CD4-positive, alpha-beta T cell treated with Interleukin-6 at 100 ng/mL for 8 hours (primary cell): ENCODE measurements at regions not wholly inside any gene's neighbourhood (a gene's known extent, or its start where the extent isn't known, plus 50 kb on each side); places are given as distances from the start of the nearest gene placed in this dataset.

Experiments
- DNase-seq: peaks from one replicate; pipeline ENCODE4 v3.0.0-alpha.2; 2020; ENCODE audit warnings: mixed read lengths, low spot score

DNA sequence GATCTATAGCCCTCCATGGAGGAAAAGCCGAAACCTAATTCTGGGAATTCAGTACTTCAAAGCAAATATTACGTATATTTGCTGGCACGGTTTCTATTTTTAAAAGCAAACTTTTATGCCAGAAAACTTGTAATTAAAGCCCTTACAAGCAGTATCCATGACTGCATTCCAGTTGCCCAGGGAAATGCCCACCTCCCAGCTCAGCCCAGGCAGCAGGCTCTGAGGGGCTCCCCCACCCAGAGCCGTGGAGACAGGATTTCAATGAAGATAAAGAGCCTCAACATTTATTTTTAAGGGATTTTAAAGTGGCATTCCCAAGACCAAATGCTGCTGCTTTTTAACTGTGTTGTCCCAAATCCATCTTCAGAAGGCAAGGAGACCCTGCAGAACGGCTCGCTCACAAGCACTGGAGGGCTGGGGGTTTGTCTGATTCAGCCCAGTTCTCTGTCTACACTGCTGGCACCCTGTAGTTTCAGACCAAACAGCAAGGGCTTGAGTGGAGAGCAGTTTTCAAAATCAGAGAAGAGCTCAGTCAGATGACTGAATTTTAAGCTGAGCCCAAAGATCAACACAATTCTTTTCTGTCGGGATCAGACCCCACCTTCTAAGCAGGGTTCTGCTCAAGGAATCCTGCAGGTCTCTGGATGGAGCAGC, 105.1 kb downstream of the KCNF1 start:
- no peak for DNase-seq

GRCh38 chr2:11017921-11018320, 106.2 kb downstream of the KCNF1 start:
- no peak for DNase-seq

DNA sequence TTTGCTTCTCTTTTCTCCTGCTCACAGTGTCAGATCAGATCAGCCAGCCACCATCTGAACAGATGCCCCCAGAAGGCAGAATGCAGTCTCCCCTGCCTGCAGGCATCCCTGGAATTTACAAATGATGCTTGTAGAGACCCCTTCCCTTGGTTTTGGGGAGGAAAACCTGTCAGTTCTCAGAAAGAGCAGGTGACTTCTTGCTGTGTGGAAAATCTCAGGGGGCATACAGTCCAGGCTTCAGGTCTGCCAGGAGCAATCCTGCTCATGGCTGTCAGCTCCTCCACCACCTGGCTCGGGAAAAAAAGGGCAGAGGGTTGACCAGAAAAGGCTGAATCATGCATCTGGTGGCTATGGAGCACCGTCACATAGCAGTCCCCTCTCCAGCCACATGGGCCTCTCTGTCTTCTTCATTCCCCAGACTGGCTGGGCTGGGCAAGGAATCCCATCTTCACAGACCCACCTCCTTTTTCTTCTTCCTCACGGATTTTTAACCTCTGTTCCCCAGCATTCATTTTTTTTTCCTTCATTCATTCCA, 107.0 kb downstream of the KCNF1 start:
- DNase-seq: no peak

DNA sequence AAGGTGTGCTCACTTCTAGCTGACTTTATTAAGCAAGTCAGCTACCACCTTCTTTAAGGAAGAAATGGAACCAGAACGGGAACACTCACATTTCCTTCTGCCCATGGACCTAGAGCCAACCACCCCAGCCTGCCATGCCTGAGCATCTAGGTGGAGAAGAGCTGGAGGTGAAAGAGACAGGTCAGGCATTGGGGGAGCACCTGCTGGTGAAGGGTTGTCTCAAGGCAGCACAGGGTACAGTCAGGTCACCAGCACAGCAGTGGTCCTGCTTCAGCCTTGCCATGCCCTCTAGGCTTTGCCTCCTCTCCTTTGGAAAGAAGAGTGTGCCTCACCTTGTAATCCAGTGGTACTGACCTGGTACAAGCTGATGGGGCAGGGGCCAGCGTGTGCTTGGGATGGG, 107.9 kb downstream of the KCNF1 start:
- no peak for DNase-seq

DNA sequence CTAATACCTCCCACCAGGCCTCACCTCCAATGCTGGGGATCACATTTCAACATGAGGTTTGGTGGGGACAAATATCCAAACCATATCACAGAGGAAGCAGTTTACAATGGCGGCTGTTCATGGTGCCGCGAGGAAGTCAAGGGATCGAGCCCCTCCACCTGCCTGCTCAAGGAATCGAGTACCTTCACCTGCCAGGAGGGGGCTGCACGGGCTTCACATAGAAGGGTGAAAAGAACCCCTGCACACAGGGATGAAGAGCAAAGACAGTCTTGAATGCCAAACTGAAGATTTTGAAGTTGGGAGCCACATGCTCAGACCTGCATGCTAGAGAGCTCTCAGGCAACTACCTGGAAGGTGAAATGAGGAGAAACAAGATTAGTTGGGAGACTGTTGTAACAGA, 110.3 kb downstream of the KCNF1 start:
- DNase-seq: no peak

- no peak for DNase-seq
Observed at GRCh38 chr2:11022591-11023273, 111.0 kb downstream of the KCNF1 start.

GRCh38 chr2:11023326-11024258, 111.9 kb downstream of the KCNF1 start:
- DNase-seq: no peak

- no peak for DNase-seq
Observed at GRCh38 chr2:11024259-11024645, 112.5 kb downstream of the KCNF1 start.

DNA sequence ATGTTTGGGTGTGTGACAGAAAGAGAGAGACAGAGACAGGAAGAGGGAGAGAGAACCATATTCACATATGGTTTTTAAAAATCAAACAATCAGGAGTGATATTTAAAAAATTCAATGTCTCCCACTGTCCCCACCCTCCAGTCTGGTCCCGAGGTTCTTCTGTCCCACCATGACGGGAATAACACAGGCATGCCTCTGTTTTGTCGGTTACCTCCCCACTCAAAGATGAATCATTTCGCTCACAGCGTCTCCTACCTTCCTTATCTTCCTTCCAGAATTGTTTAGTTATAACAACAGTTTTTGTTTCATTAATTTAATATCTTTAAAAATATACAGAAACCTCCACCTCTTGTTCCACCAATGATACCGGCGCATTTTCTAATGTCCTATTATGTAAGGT, 113.0 kb downstream of the KCNF1 start:
- no peak for DNase-seq

DNA sequence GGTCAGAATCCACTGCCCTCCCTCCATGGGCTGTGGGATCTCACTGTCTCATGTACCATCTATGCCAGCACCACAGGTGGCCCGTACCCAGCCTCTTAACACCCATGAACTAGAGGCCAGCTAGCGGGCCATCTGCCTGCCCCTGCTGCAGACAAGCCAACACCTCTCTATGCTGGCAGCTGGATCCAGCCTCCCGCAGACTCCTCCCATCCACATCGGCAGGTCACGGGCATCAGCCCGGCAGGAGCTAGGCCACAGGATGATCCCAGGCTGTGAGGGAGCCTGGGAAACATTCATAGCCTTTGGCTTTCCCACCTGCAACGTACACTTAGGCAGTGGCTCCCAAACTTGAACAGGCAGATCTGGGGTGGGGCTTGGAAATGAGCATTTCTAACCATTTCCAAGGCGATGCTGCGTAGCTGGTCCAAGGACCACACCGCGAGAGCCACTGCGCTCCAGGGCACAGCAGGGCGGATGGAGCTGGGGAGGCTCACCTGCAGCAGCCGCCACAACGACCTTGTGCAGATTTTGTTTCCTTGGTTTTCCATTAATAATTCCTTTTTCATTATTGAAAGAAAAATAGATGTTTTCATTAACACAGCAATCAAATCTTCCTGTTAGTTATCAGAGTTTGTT, 114.7 kb downstream of the KCNF1 start:
- no peak for DNase-seq

- no peak for DNase-seq
Observed at GRCh38 chr2:11027195-11027594, 115.5 kb downstream of the KCNF1 start.

DNA sequence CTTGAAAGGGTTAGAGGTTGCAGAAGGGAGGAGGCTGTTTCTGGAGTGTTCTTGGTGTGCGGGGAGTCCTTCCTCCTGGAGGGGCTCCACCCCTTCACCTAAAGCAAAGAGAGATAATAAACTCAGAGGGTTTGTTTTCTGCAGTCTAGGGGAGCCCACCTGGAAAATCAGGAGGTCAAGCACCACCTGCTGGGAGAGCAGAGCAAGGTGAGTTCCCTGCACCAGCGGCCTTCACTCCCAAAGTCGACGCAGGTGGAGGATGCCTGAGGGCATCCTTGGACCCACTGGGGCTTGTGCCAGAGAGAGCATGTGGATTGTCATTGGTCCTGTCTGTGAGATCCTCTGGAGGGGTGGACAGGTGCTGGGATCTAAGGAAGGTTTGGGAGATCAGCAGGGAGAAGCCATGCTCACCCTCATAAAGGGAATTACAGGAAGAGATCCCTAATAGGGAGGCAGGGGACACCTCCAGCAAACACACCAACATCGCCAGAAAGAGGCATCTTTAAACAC, 116.7 kb downstream of the KCNF1 start:
- DNase-seq: no peak

GRCh38 chr2:11029136-11029535, 117.4 kb downstream of the KCNF1 start:
- no peak for DNase-seq

- DNase-seq: no peak
Observed at GRCh38 chr2:11030036-11030435, 118.3 kb downstream of the KCNF1 start.

- DNase-seq: no peak
Observed at GRCh38 chr2:11030909-11031308, 119.2 kb downstream of the KCNF1 start.

DNA sequence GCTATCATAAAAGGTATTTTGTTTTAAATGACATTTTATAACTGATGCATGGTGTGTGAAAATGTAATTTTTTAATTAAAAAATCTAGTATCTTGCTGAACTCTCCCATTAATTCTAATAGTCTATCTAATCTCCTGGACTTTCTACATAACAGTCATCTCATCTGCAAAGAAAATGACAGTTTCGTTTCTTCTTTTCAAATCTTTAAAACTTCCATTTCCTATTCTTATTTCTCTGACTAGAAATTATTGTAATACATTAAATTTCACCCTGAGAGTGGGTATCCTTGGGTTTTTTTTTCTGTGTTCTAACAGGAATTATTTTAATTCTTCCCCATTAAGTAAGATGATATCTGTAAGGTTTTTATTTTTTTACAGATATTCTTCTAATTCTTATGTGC, 120.1 kb downstream of the KCNF1 start:
- DNase-seq: no peak

- no peak for DNase-seq
Observed at GRCh38 chr2:11032396-11032795, 120.7 kb downstream of the KCNF1 start.

DNA sequence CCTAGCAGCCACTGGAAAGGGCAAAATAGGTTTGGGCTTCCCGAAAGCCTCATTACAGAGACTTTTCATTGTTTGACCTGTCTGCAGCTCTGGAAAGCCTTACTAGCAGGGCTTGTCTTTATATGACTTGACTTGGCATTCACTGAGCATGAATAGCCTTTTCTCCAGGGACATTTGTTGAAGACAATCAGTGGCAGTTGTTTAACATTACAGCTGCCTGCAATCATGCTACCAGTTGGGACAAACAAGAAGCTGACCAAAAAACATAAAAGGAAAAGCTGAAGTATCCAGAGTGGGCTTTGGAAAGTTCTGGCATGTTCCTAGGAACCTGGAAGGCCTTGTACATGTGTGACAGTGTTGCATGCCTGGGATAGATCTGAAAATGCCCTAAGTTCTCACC, 121.4 kb downstream of the KCNF1 start:
- DNase-seq: no peak

GRCh38 chr2:11038641-11039040, 116.6 kb upstream of the SLC66A3 start:
- no peak for DNase-seq

- no peak for DNase-seq
Observed at GRCh38 chr2:11040992-11041391, 114.3 kb upstream of the SLC66A3 start.

DNA sequence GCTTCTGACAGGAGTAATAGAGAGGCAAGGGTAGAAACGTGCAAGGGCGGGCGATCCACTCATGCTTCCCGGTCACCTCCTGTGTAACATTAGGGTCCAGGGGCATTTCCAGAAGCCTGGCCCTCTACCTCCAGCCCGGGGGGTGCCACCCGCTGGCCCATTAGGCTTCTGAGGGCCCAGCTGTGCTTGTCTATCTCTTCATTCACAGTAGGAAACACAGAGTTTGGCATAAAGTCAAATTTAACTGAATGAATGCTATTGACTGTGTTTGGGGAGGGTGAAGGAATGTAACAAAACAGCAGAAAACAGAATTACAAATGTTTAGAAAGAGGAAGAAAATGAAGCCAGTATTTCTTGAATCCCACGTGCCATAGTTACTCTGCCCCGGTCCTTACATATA, 112.4 kb upstream of the SLC66A3 start:
- no peak for DNase-seq

DNA sequence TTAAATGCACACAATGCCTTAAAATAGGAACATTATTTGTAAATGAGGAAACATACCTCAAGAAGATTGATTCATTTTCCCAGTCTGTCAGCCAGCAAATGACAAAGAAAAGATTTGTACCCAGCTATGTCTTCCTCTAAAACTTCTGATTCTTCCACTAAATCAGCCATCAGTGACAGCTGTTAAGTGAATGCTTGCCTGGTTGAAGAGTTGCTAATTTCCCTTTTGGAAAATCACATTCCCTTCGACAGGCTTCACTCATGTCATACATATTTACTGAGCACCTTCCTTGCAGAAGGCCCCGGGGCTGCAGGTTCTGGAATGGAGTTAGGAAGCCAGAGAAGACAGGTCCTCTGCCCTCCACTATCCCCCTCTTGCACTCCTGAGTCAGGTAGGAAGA, 112.0 kb upstream of the SLC66A3 start:
- DNase-seq: no peak
